SU-DHL-6 (cell line): ENCODE measurements at regions not wholly inside any gene's neighbourhood (a gene's known extent, or its start where the extent isn't known, plus 50 kb on each side); places are given as distances from the start of the nearest gene placed in this dataset.

Source experiments
- H2AFZ ChIP-seq: fragments of 200-600 bp; sonication (generic); 2 replicates; pipeline ENCODE4 v1.6.1; 2014; ENCODE audit warnings: low read depth, mild to moderate bottlenecking, moderate library complexity, mixed read lengths, antibody characterized with exemption, low read length; ENCODE audit not compliant: severe bottlenecking
- H3F3A ChIP-seq: fragments of 200-600 bp; shearing (Covaris generic); 2 replicates; pipeline ENCODE4 v1.6.0; 2016; ENCODE audit warnings: antibody characterized with exemption, mild to moderate bottlenecking; ENCODE audit not compliant: insufficient read depth
- H3K27ac ChIP-seq: fragments of 200-600 bp; sonication (generic); 2 replicates; pipeline ENCODE4 v1.5.1; 2016; ENCODE audit warnings: low read depth, mild to moderate bottlenecking, low read length, moderate library complexity, mixed read lengths
- H3K27me3 ChIP-seq: fragments of 200-600 bp; sonication (generic), shearing (Covaris generic); 2 replicates; pipeline ENCODE4 v1.6.0; 2014; ENCODE audit warnings: mild to moderate bottlenecking, low read length
- H3K36me3 ChIP-seq: fragments of 200-600 bp; sonication (generic); 2 replicates; pipeline ENCODE4 v1.6.1; 2014; ENCODE audit warnings: mild to moderate bottlenecking, low read length, mixed read lengths
- H3K4me2 ChIP-seq: fragments of 300-600, 200-600 bp; shearing (Covaris generic), sonication (generic); 2 replicates; pipeline ENCODE4 v1.6.0; 2014; ENCODE audit warnings: low read length, low read depth, mild to moderate bottlenecking; ENCODE audit not compliant: poor library complexity, severe bottlenecking
- H3K4me3 ChIP-seq: fragments of 200-600 bp; sonication (generic); 2 replicates; pipeline ENCODE4 v1.5.1; 2014; ENCODE audit warnings: antibody characterized with exemption, low read length, mild to moderate bottlenecking, mixed read lengths; ENCODE audit not compliant: insufficient read depth, poor library complexity, severe bottlenecking
- H3K79me2 ChIP-seq: fragments of 200-600 bp; sonication (generic); 2 replicates; pipeline ENCODE4 v1.6.1; 2014; ENCODE audit warnings: mild to moderate bottlenecking, low read length, moderate library complexity; ENCODE audit not compliant: insufficient read depth
- H3K9ac ChIP-seq: fragments of 200-600 bp; sonication (generic); 2 replicates; pipeline ENCODE4 v1.7.0; 2014; ENCODE audit warnings: mild to moderate bottlenecking, low read length
- H3K9me2 ChIP-seq: fragments of 200-600 bp; sonication (generic); replicated peaks from 2 replicates; pipeline ENCODE4 v1.6.1; 2014; ENCODE audit warnings: low read length; ENCODE audit not compliant: insufficient read depth
- H3K9me3 ChIP-seq: fragments of 200-600 bp; sonication (generic); 2 replicates; pipeline ENCODE4 v1.6.1; 2014; ENCODE audit warnings: low read length, mixed read lengths; ENCODE audit not compliant: insufficient read depth
- H4K20me1 ChIP-seq: fragments of 200-600 bp; sonication (generic); 2 replicates; pipeline ENCODE4 v1.6.1; 2014; ENCODE audit warnings: low read depth, mild to moderate bottlenecking, antibody characterized with exemption, low read length, moderate library complexity, mixed read lengths
- CTCF ChIP-seq: fragments of 200-600 bp; sonication (generic); IDR thresholded peaks from one replicate; pipeline ENCODE4 v1.5.1; 2017; ENCODE audit warnings: antibody characterized with exemption, mild to moderate bottlenecking, low read length, moderate library complexity; ENCODE audit not compliant: insufficient read depth, poor library complexity, severe bottlenecking
- EZH2phosphoT487 ChIP-seq: fragments of 200-600 bp; sonication (generic), shearing (Covaris generic); conservative IDR thresholded peaks from 2 replicates; pipeline ENCODE4 v1.6.1; 2018; ENCODE audit warnings: mild to moderate bottlenecking, antibody characterized with exemption, low read length, moderate library complexity, mixed read lengths

GRCh38 chr1:82511441-82511840 is 710.7 kb downstream of the ADGRL2 start:
- Histone ChIP-seq H3K27ac (no peak overlapping the region), H3K9me2 (no peaks in the 10 kb centered on the region), H2AFZ (no peak overlapping the region), H3F3A (no peaks in the 10 kb centered on the region), H3K36me3 (peaks cover 5% of the 10 kb centered on the region; the same call in 1 of the 2 replicates), H3K27me3 (no peaks in the 10 kb centered on the region), H3K4me3 (no peak overlapping the region), H4K20me1 (no peaks in the 10 kb centered on the region), H3K9me3 (no peaks in the 10 kb centered on the region), H3K4me2 (no peak overlapping the region), H3K79me2 (no peaks in the 10 kb centered on the region), H3K9ac (no peak overlapping the region)
- no peak for TF ChIP-seq EZH2phosphoT487
- TF ChIP-seq CTCF: no peak

GRCh38 chr1:82510431-82510830 is 709.7 kb downstream of the ADGRL2 start:
- Histone ChIP-seq H3K27ac (no peak overlapping the region), H4K20me1 (no peaks in the 10 kb centered on the region), H3K36me3 (peaks cover 5% of the 10 kb centered on the region; the same call in 1 of the 2 replicates), H3K4me3 (no peak overlapping the region), H3K9me3 (no peaks in the 10 kb centered on the region), H2AFZ (no peak overlapping the region), H3K4me2 (no peak overlapping the region), H3K79me2 (no peaks in the 10 kb centered on the region), H3K27me3 (no peaks in the 10 kb centered on the region), H3K9me2 (no peaks in the 10 kb centered on the region), H3F3A (no peaks in the 10 kb centered on the region), H3K9ac (no peak overlapping the region)
- TF ChIP-seq EZH2phosphoT487 (no peak), CTCF (no peak)

GRCh38 chr1:82507011-82507410 is 706.3 kb downstream of the ADGRL2 start:
- TF ChIP-seq EZH2phosphoT487 (no peak), CTCF (no peak)
- H3K9ac ChIP-seq: no peak overlapping the region
- H3K36me3 ChIP-seq: no peaks in the 10 kb centered on the region
- no peak overlapping the region for H3K4me2 ChIP-seq
- no peaks in the 10 kb centered on the region for H4K20me1 ChIP-seq
- H3K9me2 ChIP-seq: no peaks in the 10 kb centered on the region
- H3K27me3 ChIP-seq: no peaks in the 10 kb centered on the region
- H3F3A ChIP-seq: no peaks in the 10 kb centered on the region
- no peak overlapping the region for H3K4me3 ChIP-seq
- H2AFZ ChIP-seq: no peak overlapping the region
- no peaks in the 10 kb centered on the region for H3K79me2 ChIP-seq
- no peak overlapping the region for H3K27ac ChIP-seq
- no peaks in the 10 kb centered on the region for H3K9me3 ChIP-seq

GRCh38 chr1:82503822-82504221 is 703.1 kb downstream of the ADGRL2 start:
- Histone ChIP-seq H3K4me3 (no peak overlapping the region), H3K9me2 (no peaks in the 10 kb centered on the region), H3K79me2 (no peaks in the 10 kb centered on the region), H3K4me2 (no peak overlapping the region), H4K20me1 (no peaks in the 10 kb centered on the region), H3F3A (no peaks in the 10 kb centered on the region), H2AFZ (no peak overlapping the region), H3K27me3 (no peaks in the 10 kb centered on the region), H3K36me3 (no peaks in the 10 kb centered on the region), H3K9ac (no peak overlapping the region), H3K9me3 (no peaks in the 10 kb centered on the region), H3K27ac (no peak overlapping the region)
- TF ChIP-seq EZH2phosphoT487 (no peak), CTCF (no peak)
